GM19035 (cell line): ENCODE measurements at regions not wholly inside any gene's neighbourhood (a gene's known extent, or its start where the extent isn't known, plus 50 kb on each side); places are given as distances from the start of the nearest gene placed in this dataset.

Source experiments
- ATAC-seq: cut with Tn5 transposase; IDR thresholded peaks from one replicate; pipeline ENCODE4 v1.9.1; 2021; ENCODE audit not compliant: unreplicated experiment

DNA sequence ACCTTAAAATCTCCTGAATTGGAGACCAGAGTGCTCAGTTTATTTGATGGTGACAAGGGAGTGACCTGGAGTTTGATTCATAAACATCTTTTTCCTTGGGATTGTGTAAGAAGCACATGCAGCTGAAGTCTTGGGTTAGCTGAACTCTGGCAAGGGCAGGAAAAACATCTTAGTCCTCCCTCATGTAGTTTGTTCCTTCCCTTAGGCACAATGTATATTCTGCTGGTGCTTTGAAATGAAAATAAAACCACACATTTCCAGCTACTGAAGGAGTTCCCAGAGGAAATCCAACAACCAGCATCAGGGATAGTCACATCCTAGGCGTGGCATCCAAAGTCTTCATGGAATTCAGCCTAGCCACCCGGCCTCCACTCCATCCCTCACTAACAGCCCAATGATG, 95.2 kb upstream of the PAPPA start:
- no peak for ATAC-seq

DNA sequence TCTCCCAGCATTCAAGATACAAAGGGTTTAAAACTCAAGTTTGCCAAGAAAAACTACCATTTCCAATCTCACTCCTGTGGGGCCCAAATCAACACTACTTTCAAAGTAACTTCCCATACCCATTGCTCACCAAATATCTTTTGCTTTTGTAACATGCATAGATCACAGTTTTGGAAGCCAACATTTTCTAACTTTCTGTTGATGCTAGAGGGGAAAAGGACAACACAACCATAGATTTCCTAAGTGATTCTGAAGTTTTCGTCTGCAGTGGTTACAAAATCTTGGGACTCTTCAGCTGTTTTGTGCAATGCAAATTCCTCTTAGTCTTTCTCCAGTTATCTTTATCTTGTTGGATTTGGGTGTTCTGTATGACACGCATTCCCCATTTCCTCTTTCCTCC, 94.1 kb upstream of the PAPPA start:
- ATAC-seq = no peak

DNA sequence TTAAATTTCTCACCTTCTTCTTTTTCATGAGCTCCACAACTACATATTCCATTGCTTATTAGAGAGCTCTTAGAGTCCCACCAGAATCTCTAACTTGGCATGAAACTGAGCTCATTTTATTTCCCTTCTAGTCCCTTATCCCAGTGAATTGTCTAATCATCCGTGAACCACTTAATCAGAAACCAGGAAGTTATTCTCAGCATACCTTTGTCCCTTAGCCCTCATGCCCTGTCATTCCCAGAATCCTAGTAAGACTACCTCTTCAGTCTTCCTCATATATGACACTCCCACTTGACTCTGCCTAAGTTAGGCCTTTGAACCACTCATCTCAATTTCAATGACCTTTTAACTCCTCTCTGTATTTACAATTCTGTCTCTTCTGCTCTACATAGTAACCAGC, 93.0 kb upstream of the PAPPA start:
- no peak for ATAC-seq

DNA sequence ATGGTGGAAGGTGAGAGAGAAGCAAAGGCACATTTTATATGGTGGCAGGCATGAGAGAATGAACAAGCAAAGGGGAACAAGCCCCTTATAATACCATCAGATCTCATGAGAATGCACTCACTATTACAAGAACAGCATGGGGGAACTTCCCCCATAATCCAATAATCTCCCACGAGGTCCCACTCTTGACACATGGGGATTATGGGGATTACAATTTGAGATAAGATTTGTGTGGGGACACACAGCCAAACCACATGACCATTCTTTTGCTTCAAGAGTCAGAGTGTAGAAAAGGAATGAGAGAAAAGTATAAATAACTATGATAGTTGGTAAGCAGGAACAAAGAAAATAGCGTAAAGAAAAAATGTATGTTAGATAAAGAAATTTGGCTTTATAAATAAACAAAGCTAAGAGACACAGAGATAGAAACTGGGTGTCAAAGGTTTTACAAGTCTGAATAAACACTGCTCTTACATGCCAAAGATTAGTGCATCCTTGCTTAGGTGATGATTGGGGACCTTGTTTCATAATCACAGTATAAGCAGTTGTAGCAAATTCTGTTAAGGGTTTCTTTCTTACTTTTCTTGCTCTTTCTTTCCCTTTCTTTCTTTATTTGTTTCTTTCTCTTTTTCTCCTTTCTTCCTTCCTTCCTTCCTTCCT, 91.9 kb upstream of the PAPPA start:
- ATAC-seq = no peak

DNA sequence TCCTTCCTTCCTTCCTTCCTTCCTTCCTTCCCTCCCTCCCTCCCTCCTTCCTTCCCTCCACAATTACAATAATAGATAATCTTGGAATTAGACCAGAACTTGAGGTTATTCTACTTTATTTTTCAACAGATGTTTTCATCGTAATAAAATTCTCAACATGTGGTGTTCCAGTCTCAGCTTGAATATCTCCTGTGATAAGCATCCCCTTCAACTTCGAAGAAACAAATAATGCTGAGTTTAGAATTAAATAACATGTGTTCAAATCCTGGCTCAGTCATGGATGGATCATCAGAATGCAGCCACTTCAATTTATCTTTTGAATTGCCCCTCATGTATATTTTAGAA, 91.4 kb upstream of the PAPPA start:
- no peak for ATAC-seq

DNA sequence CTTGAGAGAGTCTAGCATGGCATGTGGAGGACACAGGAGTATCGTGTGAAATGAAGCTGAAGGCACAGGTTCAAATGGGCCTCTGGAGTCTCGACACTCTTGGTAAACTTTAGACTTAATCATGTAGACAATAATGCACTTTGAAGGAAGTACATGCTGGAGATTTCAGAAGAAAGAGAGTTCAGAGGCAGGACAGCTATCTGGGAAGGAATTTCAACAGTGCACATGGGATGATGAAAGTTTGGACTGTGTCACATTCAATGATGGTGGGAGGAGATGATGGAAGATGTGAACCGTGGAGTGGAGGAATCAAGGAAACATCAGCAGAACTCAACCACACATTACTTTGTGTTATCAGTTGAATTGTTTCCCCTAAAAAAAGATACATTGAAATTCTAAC, 88.6 kb upstream of the PAPPA start:
- ATAC-seq = no peak

DNA sequence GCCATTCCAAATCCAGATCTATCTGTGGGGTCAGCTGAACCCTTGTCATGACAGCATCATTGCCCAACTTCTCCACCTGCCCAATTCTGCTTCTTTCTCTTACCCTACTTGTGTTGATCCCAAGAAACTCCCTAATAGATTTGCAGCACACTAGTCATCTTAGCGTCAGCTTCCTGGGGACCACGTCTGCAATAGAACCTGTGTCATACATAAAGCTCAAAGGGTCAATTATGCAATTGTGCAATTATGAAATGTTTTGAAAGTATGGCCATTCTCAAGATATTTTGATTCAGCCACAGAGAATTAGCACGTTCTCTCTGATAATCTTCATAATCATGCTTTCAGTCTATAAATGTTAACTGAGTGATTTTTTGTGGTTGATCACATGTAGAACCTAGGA, 87.4 kb upstream of the PAPPA start:
- ATAC-seq = no peak

DNA sequence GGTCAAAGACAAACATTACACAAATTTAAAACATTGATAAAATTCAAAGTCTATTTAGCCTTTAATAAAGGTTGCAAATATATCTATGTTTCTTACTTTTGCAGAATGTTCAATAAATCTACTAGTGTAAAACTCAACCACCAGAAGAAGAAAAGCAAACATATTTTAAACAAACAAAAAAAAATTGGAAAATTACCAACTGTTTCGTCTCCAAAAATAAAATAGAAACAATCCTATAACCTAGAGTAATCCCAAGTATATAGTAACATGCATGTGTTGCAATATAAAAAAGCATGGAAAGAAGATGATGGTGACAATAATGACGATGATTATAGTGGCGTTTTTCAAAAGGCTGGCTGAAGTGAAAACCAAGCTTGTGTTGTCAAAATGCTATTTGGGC, 86.0 kb upstream of the PAPPA start:
- ATAC-seq = no peak

DNA sequence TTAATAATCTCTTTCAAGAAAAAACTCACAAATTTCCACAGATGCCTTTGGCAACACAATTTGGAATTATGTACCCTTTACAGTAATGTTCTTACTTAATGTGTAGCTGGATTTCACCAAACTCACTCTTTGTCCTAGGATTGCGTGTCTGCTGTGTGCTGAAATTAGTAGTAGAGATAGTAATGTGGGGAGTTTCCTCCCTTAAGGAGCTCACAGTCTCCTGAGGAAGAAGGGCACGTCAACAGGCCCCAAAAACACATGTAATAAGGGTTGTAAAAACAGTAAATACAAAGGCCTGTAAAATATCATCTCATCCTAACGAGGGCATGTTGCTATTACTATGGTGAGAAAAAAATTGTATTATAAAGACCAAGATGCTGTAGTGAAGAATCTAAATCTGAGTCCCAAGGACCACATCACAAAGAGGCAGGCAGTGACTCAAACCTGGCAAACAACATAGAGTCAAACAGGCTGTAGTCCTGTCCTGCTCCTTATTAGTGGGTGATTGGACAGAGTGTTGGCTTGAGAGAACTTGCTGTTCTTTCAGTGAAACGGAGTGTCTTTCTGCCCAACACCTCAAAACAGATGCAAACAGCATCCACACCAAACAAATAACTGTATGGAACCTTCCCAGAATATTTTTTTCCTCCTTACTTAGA, 83.2 kb upstream of the PAPPA start:
- no peak for ATAC-seq

DNA sequence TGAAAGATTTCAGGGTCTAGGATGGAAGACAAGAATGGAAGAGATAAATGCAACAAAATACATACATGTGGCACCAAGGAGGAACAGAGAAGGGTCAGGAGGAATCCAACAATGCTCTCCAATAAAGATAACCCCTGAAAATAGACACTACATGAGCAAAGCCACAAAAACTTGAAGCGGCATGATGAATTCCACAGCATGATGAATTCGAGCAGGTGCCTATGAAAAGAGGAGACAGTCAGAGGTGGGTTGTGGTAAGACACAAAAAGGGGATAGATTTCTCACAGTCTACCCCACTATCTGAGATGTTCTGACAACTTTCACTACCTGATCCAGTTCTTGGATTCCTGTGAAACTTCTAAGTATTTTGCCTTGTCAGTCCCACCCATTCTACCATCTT, 81.5 kb upstream of the PAPPA start:
- no peak for ATAC-seq

DNA sequence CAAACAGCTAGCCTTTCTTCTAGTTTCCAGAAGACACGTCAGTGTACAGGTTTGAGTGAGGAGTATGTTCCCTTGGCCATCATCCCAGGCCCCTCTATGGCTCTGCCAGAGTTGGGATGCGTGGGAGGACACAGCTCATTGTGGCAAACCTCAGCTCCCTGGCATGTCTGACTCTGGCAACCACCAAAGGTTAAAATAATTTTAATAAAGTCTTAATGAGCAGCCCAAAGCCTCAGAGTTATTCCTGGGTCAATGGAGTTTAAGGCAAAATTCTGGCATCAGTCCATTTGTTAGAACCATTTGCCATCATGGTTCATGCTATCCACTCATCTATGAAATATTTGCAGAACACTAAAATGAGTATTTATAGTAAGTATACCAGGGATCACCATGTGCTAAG, 79.8 kb upstream of the PAPPA start:
- no peak for ATAC-seq

DNA sequence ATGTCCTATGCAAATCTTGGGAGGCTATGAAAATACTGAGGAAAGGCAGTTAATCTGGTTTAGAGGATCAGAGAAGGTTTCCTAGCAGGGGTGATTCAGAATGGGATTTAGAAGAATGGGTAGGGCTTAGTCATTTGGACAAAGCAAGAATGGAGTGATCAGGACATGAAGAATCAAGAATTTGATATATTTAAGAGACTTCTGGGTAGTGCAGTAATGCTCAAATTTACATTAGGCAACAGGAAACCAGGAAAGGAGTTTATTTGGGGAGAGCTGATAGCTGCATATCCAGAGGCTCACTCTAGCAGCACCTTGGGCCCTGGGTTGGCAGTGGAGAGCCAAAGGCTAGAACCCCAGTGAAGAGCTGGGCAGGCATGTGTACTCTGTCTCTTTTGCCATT, 78.9 kb upstream of the PAPPA start:
- no peak for ATAC-seq

DNA sequence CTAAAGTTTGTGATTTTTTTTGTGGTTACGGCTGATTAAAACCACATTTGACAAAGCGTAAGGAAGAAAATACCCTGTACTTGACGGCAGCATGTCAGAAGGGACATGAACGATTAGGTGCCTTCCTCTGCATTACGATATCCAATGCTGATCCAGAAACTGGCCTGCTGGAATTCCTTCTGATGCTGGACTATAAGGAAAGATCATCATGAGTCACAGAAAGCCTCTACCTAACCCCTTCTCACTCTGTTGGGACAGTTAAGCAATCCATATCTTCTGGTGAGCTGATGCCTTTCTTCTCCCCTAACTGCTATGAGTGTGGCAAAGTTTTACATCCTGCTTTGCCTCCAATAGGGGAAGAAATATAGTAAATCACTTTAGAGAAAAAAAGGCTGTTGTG, 78.4 kb upstream of the PAPPA start:
- no peak for ATAC-seq

DNA sequence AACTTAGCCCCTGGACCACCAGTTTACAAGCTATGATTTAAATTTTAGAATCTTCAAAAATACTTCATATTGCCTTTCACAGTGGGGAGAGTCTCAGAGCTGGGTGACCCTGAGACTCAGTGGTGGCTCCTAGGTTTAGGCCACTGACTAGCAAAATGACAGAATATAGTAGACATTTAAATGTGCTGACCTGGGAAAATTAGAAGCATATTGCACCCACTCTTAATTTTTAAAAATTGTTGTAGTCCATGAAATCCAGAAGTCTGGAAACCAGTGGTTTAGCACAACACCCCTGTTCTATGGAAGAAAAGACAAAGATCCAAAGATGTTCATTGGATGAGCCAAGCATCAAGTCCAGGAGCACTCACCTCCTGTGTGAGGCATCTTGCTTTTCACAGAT, 75.0 kb upstream of the PAPPA start:
- no peak for ATAC-seq

DNA sequence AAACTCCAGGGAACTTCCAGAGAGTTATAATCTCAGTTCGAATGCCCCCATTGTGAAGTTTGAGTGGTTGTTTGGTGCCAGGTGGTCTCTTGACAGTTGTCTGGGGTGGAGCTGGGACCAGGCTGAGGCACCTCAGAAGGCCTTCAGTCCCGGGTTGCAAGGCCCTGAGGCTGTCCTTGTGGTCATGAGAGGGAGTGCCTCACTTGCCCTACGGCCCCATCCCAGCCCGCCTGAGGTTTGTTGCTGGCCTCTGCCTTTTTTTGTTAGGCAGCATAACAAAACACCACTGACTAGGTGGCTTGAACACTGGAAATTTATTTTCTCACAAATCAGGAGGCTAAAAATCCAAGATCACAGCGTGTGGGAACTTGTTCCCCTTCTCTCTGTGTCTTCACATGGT, 73.0 kb upstream of the PAPPA start:
- no peak for ATAC-seq

DNA sequence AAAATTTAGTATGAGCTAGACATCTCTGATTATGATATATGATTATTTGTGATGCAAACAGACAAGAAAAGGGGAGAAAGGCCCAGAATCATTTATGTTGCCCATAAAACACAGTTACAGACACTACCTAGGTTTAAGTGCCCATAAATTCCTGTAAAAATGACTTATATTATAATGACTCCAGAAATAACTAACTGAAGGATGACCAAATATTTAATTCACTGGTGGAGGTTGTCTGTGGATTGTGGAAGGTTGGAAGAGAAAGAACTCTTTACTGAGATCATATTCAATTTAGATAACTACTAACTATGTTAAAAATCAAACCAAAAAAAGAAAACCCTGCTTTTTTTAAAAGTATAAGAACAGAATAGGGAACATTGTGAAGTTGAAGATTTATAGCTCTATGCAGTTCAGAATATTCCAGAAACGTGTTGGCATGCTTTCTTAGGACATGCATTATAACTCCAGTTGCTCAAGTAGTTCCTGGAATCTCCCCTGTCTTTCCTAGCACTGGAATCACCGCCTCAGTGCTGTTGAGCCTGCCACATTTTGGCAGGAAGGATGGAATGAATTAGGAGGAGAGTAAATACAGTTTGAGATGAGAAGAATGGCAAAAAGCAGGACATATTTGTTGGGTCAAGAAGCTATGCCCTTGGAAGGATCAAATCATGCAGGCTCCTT, 72.0 kb upstream of the PAPPA start:
- no peak for ATAC-seq

DNA sequence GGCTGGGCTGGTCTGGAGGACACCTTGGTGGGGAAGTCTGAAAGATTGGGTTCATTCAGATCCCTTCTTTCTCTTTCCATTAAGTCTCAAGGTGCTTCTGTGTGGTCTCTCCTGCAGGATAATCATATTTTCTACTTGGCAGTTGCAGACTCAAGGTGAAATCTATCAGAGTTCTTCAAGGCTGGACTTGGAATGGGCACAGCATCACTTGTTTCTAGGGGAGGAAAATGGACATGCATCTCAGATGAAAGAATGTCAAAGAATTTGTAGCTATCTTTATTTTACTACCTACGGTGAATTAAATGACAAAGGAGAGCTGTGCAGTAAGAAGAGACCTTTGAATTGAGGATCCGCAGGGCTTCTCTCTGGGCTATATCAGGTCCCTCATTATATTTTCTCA, 69.8 kb upstream of the PAPPA start:
- ATAC-seq = no peak

DNA sequence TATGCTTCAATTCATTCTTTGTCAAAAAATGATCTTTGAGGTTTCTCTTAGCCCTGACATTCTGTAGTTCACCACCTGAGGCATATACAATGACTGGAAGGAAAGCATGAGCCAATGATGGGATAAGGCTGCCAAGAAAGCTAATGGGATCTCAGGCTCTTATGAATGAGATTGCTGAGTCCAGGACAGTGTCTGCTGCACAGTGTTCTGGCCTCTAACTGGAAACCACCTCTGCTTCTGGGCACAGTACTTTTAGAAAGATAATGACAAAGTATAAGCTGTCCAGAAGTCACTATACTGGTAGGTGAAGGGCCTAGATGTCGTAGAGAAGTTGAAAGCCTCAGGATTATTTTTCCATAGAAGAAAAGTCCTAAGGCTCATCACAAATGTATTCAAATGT, 69.1 kb upstream of the PAPPA start:
- no peak for ATAC-seq

DNA sequence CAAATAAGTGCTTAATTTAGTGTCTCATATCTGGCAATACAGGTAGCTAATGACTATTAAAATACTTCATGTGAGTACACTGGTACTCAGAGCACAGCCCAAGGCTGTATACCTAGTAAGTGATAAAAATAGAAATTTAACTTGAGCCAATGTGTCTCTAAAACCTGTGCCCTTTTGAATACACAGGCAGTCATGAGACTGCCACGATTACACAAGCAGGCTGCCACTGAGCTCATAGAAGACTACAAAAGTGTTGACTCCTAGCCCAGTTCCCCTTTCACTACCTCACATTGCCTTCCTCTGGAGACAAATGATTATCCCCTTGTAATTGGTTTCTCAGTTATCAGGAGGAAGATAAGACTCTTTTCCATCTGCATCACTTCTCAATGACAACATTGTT, 66.3 kb upstream of the PAPPA start:
- no peak for ATAC-seq

DNA sequence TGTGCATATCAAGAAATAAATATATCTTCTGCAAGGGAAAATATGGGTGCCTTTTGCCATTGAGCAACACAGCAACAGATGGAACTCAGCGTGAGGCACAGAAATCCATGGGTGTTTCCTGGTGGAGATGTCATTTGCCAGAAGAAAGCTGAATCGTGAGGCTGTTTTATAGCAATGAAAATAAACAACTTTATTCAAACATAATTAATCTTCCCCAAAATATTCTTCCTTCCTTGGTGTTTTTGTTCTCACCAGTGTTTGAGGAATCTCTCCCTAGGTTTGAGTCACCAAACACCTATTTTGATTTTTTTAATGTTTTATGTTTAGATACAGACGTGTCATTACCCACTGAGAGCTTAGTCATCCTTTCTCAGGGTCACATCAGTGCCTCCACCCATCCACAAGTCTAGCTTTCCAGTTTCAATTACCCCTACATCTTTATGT, 65.8 kb upstream of the PAPPA start:
- ATAC-seq = no peak

DNA sequence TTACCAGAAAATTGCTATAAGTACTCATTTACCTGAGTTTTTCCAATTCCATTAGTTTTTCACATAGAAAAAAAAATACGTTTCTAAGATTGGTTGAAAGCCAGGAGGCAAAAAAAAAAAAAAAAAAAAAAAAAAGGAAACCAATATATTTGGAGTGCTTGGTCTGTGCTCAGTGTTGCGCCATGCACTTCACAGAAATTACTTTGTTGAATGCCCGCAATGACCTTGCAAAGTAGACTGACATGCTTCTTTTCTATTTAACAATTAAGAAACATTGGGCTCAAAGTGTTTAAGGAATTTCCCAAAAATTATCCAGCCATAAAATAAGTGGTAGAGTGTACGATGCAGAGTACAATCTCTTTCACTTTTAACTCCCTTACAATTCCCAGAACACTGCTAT, 65.2 kb upstream of the PAPPA start:
- ATAC-seq = no peak

DNA sequence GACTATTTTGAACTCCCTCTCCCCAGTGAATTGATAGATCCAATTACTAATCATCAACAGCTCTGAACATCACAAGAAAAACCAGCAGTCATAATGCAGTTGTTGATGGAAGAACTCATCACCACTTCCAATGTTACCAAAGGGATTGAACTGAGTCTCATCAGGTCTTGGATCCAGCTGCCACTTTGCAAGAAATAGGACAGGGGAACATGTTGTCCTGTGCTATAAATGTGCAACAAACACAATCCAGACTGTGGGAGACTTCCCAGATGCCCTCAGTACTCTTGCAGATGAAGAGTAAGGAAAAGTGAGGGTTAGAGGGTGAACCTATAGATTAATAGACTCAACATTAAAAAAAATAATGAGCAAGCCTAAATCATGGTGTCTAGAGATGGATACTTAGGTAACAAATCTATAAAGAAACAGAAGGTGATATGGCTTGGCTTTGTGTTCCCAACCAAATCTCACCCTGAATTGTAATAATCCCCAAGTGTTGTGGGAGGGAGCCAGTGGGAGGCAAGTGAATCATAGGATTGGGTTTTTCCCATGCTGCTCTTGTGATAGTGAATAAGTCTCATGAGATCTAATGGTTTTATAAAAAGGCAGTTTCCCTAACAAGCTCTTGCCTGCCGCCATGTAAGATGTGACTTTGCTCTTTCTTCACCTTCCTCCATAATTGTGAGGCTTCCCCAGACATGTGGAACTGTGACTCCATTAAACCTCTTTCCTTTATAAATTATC, 63.4 kb upstream of the PAPPA start:
- ATAC-seq = no peak
